Endodermal cell (in vitro differentiated cells): ENCODE measurements at regions not wholly inside any gene's neighbourhood (a gene's known extent, or its start where the extent isn't known, plus 50 kb on each side); places are given as distances from the start of the nearest gene placed in this dataset.

Source experiments
- DNase-seq: peaks from one replicate; pipeline ENCODE4 v3.0.0-alpha.2; 2017
- H3K27ac ChIP-seq: 2 replicates; pipeline ENCODE4 v1.5.1; 2013; ENCODE audit warnings: mild to moderate bottlenecking, low read depth, low read length, moderate library complexity
- H3K27me3 ChIP-seq: 2 replicates; pipeline ENCODE4 v1.6.1; 2013; ENCODE audit warnings: mild to moderate bottlenecking, low read length, moderate library complexity; ENCODE audit not compliant: insufficient read depth, control insufficient read depth, poor library complexity, severe bottlenecking
- H3K36me3 ChIP-seq: 2 replicates; pipeline ENCODE4 v1.7.0; 2013; ENCODE audit warnings: mild to moderate bottlenecking, low read length, moderate library complexity; ENCODE audit not compliant: control insufficient read depth, insufficient read depth
- H3K4me1 ChIP-seq: one replicate; pipeline ENCODE4 v1.7.0; 2013; ENCODE audit warnings: low read length; ENCODE audit not compliant: control insufficient read depth, insufficient read depth
- H3K4me3 ChIP-seq: 2 replicates; pipeline ENCODE4 v1.5.1; 2013; ENCODE audit warnings: mild to moderate bottlenecking, low read length, moderate library complexity
- H3K9ac ChIP-seq: 2 replicates; pipeline ENCODE4 v1.6.1; 2013; ENCODE audit warnings: mild to moderate bottlenecking, low read length, moderate library complexity; ENCODE audit not compliant: poor library complexity, severe bottlenecking; ENCODE audit errors: extremely low read depth
- H3K9me3 ChIP-seq: 2 replicates; pipeline ENCODE4 v1.6.1; 2013; ENCODE audit warnings: mild to moderate bottlenecking, low read length, moderate library complexity; ENCODE audit not compliant: control insufficient read depth
- H3K27ac Mint-ChIP-seq: 2 replicates; pipeline ENCODE4 v1.8.0; 2020; ENCODE audit warnings: mixed read lengths
- H3K27me3 Mint-ChIP-seq: 2 replicates; pipeline ENCODE4 v1.8.0; 2021; ENCODE audit warnings: mild to moderate bottlenecking, mixed read lengths; ENCODE audit not compliant: insufficient read depth
- H3K36me3 Mint-ChIP-seq: 2 replicates; pipeline ENCODE4 v1.8.0; 2020; ENCODE audit warnings: low read depth, mixed read lengths
- H3K4me1 Mint-ChIP-seq: 2 replicates; pipeline ENCODE4 v1.8.0; 2020; ENCODE audit warnings: mixed read lengths
- H3K4me3 Mint-ChIP-seq: 2 replicates; pipeline ENCODE4 v1.8.0; 2020; ENCODE audit warnings: mild to moderate bottlenecking, moderate library complexity, mixed read lengths
- H3K9me3 Mint-ChIP-seq: 2 replicates; pipeline ENCODE4 v1.8.0; 2020; ENCODE audit warnings: mild to moderate bottlenecking, mixed read lengths
- CTCF ChIP-seq: fragments of 200-600 bp; sonication (generic); conservative IDR thresholded peaks from 2 replicates; pipeline ENCODE4 v1.5.0; 2021; ENCODE audit warnings: antibody characterized with exemption, mild to moderate bottlenecking
- WGBS, 2 experiments: methylation state at CpG; one replicate each; pipeline versions ENCODE4 v1.1.5 to v1.1.7; 2013; ENCODE audit warnings: missing lambda C conversion rate in 2 of 2, mixed read lengths in 1 of 2; ENCODE audit not compliant: insufficient coverage in 1 of 2, insufficient read length in 1 of 2; 5-methylcytosine and 5-hydroxymethylcytosine counted together

- H3K9me3 Mint-ChIP-seq = no peaks in the 10 kb centered on the region
- no peaks in the 10 kb centered on the region for H3K27me3 Mint-ChIP-seq
- no peak overlapping the region for H3K4me3 ChIP-seq
- no peak for TF ChIP-seq CTCF
- no peaks in the 10 kb centered on the region for H3K27me3 ChIP-seq
- no peak overlapping the region for H3K27ac Mint-ChIP-seq
- 83 to 85% methylated on average over 3 to 6 of the region's 6 CpGs for WGBS, 2 experiments
- H3K4me3 Mint-ChIP-seq = no peak overlapping the region
- no peaks in the 10 kb centered on the region for H3K4me1 Mint-ChIP-seq
- peaks cover 6% of the 10 kb centered on the region for H3K36me3 Mint-ChIP-seq
- H3K9ac ChIP-seq = no peak overlapping the region
- H3K4me1 ChIP-seq = no peaks in the 10 kb centered on the region
- no peak for DNase-seq
- no peak overlapping the region for H3K27ac ChIP-seq
- no peaks in the 10 kb centered on the region for H3K36me3 ChIP-seq
- H3K9me3 ChIP-seq = no peaks in the 10 kb centered on the region
These were observed 224.8 kb upstream of the KLF14 start for GRCh38 chr7:130958846-130959245.

- peak; percentile 69 for TF ChIP-seq CTCF
- WGBS, 2 experiments = 61 to 88% methylated on average over 2 to 9 of the region's 9 CpGs
- DNase-seq = peak; percentile 69
- Histone ChIP-seq H3K9me3 (no peaks in the 10 kb centered on the region), H3K27ac (no peak overlapping the region), H3K36me3 (no peaks in the 10 kb centered on the region), H3K9ac (no peak overlapping the region), H3K27me3 (no peaks in the 10 kb centered on the region), H3K4me1 (no peaks in the 10 kb centered on the region), H3K4me3 (no peak overlapping the region)
- H3K9me3 Mint-ChIP-seq = no peaks in the 10 kb centered on the region
- no peaks in the 10 kb centered on the region for H3K4me1 Mint-ChIP-seq
- H3K27me3 Mint-ChIP-seq = no peaks in the 10 kb centered on the region
- H3K36me3 Mint-ChIP-seq = peaks cover 6% of the 10 kb centered on the region
- no peak overlapping the region for H3K27ac Mint-ChIP-seq
- no peak overlapping the region for H3K4me3 Mint-ChIP-seq
These were observed 225.8 kb upstream of the KLF14 start for GRCh38 chr7:130959743-130960207.

- no peaks in the 10 kb centered on the region for H3K4me1 Mint-ChIP-seq
- TF ChIP-seq CTCF = peak; percentile 21
- no peak for DNase-seq
- H3K9ac ChIP-seq = no peak overlapping the region
- H3K4me1 ChIP-seq = no peaks in the 10 kb centered on the region
- no peaks in the 10 kb centered on the region for H3K9me3 Mint-ChIP-seq
- 94 to 96% methylated on average over 4 to 6 of the region's 6 CpGs for WGBS, 2 experiments
- no peaks in the 10 kb centered on the region for H3K27me3 Mint-ChIP-seq
- H3K27me3 ChIP-seq = no peaks in the 10 kb centered on the region
- peaks cover 6% of the 10 kb centered on the region for H3K36me3 Mint-ChIP-seq
- H3K9me3 ChIP-seq = no peaks in the 10 kb centered on the region
- no peak overlapping the region for H3K27ac ChIP-seq
- no peak overlapping the region for H3K4me3 ChIP-seq
- no peaks in the 10 kb centered on the region for H3K36me3 ChIP-seq
- no peak overlapping the region for H3K4me3 Mint-ChIP-seq
- H3K27ac Mint-ChIP-seq = no peak overlapping the region
These were observed 226.4 kb upstream of the KLF14 start for GRCh38 chr7:130960208-130960988.
